ENCODE measurements at regions not wholly inside any gene's neighbourhood (a gene's known extent, or its start where the extent isn't known, plus 50 kb on each side); places are given as distances from the start of the nearest gene placed in this dataset.

- no peak overlapping the region for H3K4me3 ChIP-seq (ENCODE audit: control insufficient read depth, low read depth, low read length)
- no peak for TF ChIP-seq CTCF (conservative IDR thresholded peaks at IDR 0.05; ENCODE audit: control insufficient read depth, insufficient read depth, low read depth, low read length)
- DNase-seq (ENCODE audit: low read depth), result no peak
Observed at GRCh38 chr14:25759920-25760655, 710.1 kb upstream of the STXBP6 start.

GRCh38 chr14:25759256-25759655 lies 709.3 kb upstream of the STXBP6 start:
- DNase-seq (ENCODE audit: low read depth), result no peak
- no peak for TF ChIP-seq CTCF (conservative IDR thresholded peaks at IDR 0.05; ENCODE audit: control insufficient read depth, insufficient read depth, low read depth, low read length)
- no peak overlapping the region for H3K4me3 ChIP-seq (ENCODE audit: control insufficient read depth, low read depth, low read length)

GRCh38 chr14:25757364-25757763 lies 707.4 kb upstream of the STXBP6 start:
- H3K4me3 ChIP-seq (ENCODE audit: control insufficient read depth, low read depth, low read length), result no peak overlapping the region
- TF ChIP-seq CTCF (conservative IDR thresholded peaks at IDR 0.05; ENCODE audit: control insufficient read depth, insufficient read depth, low read depth, low read length), result no peak
- DNase-seq (ENCODE audit: low read depth), result no peak

- H3K4me3 ChIP-seq (ENCODE audit: control insufficient read depth, low read depth, low read length), result no peak overlapping the region
- DNase-seq (ENCODE audit: low read depth), result no peak
- no peak for TF ChIP-seq CTCF (conservative IDR thresholded peaks at IDR 0.05; ENCODE audit: control insufficient read depth, insufficient read depth, low read depth, low read length)
Observed at GRCh38 chr14:25756876-25757275, 706.9 kb upstream of the STXBP6 start.

- TF ChIP-seq CTCF (conservative IDR thresholded peaks at IDR 0.05; ENCODE audit: control insufficient read depth, insufficient read depth, low read depth, low read length), result no peak
Observed at GRCh38 chr14:25753130-25753529, 703.2 kb upstream of the STXBP6 start.

GRCh38 chr14:25750436-25750835 lies 700.5 kb upstream of the STXBP6 start:
- no peak overlapping the region for H3K4me3 ChIP-seq (ENCODE audit: control insufficient read depth, low read depth, low read length)
- no peak for DNase-seq (ENCODE audit: low read depth)
- no peak for TF ChIP-seq CTCF (conservative IDR thresholded peaks at IDR 0.05; ENCODE audit: control insufficient read depth, insufficient read depth, low read depth, low read length)

More at GRCh38 chr14:25753130-25753529, 703.2 kb upstream of the STXBP6 start:
- no peak for DNase-seq (ENCODE audit: low read depth)
- no peak overlapping the region for H3K4me3 ChIP-seq (ENCODE audit: control insufficient read depth, low read depth, low read length)
